GM23338 (cell line): ENCODE measurements at regions not wholly inside any gene's neighbourhood (a gene's known extent, or its start where the extent isn't known, plus 50 kb on each side); places are given as distances from the start of the nearest gene placed in this dataset.

Source experiments
- ATAC-seq: fragments of 200-7000 bp; cut with Tn5 transposase; 3 replicates; pipeline ENCODE4 v1.9.1; 2020
- DNase-seq: peaks from one replicate; pipeline ENCODE4 v3.0.0-alpha.2; 2015; ENCODE audit warnings: low spot score
- H2AFZ ChIP-seq: fragments of 200-600 bp; sonication (generic); 2 replicates; pipeline ENCODE4 v1.8.0; 2016; ENCODE audit warnings: antibody characterized with exemption, mild to moderate bottlenecking, moderate library complexity
- H3F3A ChIP-seq: fragments of 200-600 bp; sonication (generic); replicated peaks from 2 replicates; pipeline ENCODE4 v1.8.0; 2017; ENCODE audit warnings: antibody characterized with exemption, mixed run types, low read depth
- H3K27ac ChIP-seq: fragments of 200-600 bp; sonication (generic); 2 replicates; pipeline ENCODE4 v1.6.1; 2016; ENCODE audit warnings: low read depth
- H3K27me3 ChIP-seq: fragments of 200-600 bp; sonication (generic); 2 replicates; pipeline ENCODE4 v1.8.0; 2016; ENCODE audit warnings: mild to moderate bottlenecking, mixed run types, moderate library complexity; ENCODE audit not compliant: insufficient read depth
- H3K36me3 ChIP-seq: fragments of 200-600 bp; sonication (generic); 2 replicates; pipeline ENCODE4 v1.8.0; 2016; ENCODE audit warnings: mild to moderate bottlenecking; ENCODE audit not compliant: insufficient read depth
- H3K4me1 ChIP-seq: fragments of 200-600 bp; sonication (generic); 2 replicates; pipeline ENCODE4 v1.8.0; 2016; ENCODE audit warnings: mild to moderate bottlenecking, moderate library complexity; ENCODE audit not compliant: insufficient read depth
- H3K4me2 ChIP-seq: fragments of 200-600 bp; sonication (generic); 2 replicates; pipeline ENCODE4 v1.7.1; 2017; ENCODE audit warnings: mixed run types
- H3K4me3 ChIP-seq: fragments of 200-600 bp; sonication (generic); 2 replicates; pipeline ENCODE4 v1.6.1; 2016; ENCODE audit warnings: mixed run types
- H3K79me2 ChIP-seq: fragments of 200-600 bp; sonication (generic); replicated peaks from 2 replicates; pipeline ENCODE4 v1.8.0; 2017; ENCODE audit warnings: mild to moderate bottlenecking; ENCODE audit not compliant: insufficient read depth
- H3K9me2 ChIP-seq: fragments of 200-600 bp; sonication (generic); 2 replicates; pipeline ENCODE4 v1.8.0; 2017; ENCODE audit not compliant: insufficient read depth
- H4K20me1 ChIP-seq: fragments of 200-600 bp; sonication (generic); replicated peaks from 2 replicates; pipeline ENCODE4 v1.8.0; 2017; ENCODE audit warnings: mild to moderate bottlenecking; ENCODE audit not compliant: insufficient read depth
- H3K27ac Mint-ChIP-seq: 2 replicates; pipeline ENCODE4 v1.8.0; 2020; ENCODE audit warnings: inconsistent platforms, mild to moderate bottlenecking, moderate library complexity, mixed read lengths
- H3K27me3 Mint-ChIP-seq: 3 replicates; pipeline ENCODE4 v1.8.0; 2022; ENCODE audit warnings: low read depth, mild to moderate bottlenecking, moderate library complexity, mixed read lengths, inconsistent platforms; ENCODE audit not compliant: insufficient read depth, poor library complexity
- H3K36me3 Mint-ChIP-seq: 3 replicates; pipeline ENCODE4 v1.8.0; 2021; ENCODE audit warnings: low read depth, mild to moderate bottlenecking, inconsistent platforms, moderate library complexity, mixed read lengths
- H3K4me1 Mint-ChIP-seq: 3 replicates; pipeline ENCODE4 v1.8.0; 2020; ENCODE audit warnings: mild to moderate bottlenecking, inconsistent platforms, mixed read lengths
- H3K4me3 Mint-ChIP-seq: 3 replicates; pipeline ENCODE4 v1.8.0; 2021; ENCODE audit warnings: moderate library complexity, mild to moderate bottlenecking, inconsistent platforms, mixed read lengths
- H3K9me3 Mint-ChIP-seq: 3 replicates; pipeline ENCODE4 v1.8.0; 2020; ENCODE audit warnings: moderate library complexity, mild to moderate bottlenecking, inconsistent platforms, mixed read lengths
- CREB1 ChIP-seq: fragments of 250-450 bp; sonication (Bioruptor Pico); IDR thresholded peaks from 2 replicates; pipeline ENCODE4 v1.5.0; 2020; ENCODE audit warnings: low read depth, mild to moderate bottlenecking, moderate library complexity
- CTCF ChIP-seq, 2 experiments: fragments of 200-600 bp in 1 of 2; sonication (generic) in 1 of 2; conservative IDR thresholded peaks; 2 replicates each; pipeline versions ENCODE4 v1.5.1 to v1.6.1; 2016 to 2017; ENCODE audit warnings: antibody characterized with exemption in 2 of 2, low read depth in 2 of 2, mild to moderate bottlenecking in 2 of 2, moderate library complexity in 1 of 2
- EZH2 ChIP-seq: fragments of 200-600 bp; sonication (generic); IDR thresholded peaks from one replicate; pipeline ENCODE4 v1.8.0; 2017; ENCODE audit warnings: antibody characterized with exemption, mild to moderate bottlenecking, low read depth; ENCODE audit not compliant: unreplicated experiment
- EZH2phosphoT487 ChIP-seq: fragments of 200-600 bp; sonication (generic); IDR thresholded peaks from one replicate; pipeline ENCODE4 v1.8.1; 2018; ENCODE audit warnings: antibody characterized with exemption; ENCODE audit not compliant: unreplicated experiment
- JUNB ChIP-seq: IDR thresholded peaks from one replicate; pipeline ENCODE4 v1.6.1; 2016; ENCODE audit warnings: antibody characterized with exemption; ENCODE audit not compliant: unreplicated experiment
- NANOG ChIP-seq: IDR thresholded peaks from 2 replicates; pipeline ENCODE4 v1.6.1; 2016; ENCODE audit warnings: antibody characterized with exemption, borderline replicate concordance
- POLR2AphosphoS5 ChIP-seq: IDR thresholded peaks from 2 replicates; pipeline ENCODE4 v1.6.1; 2016; ENCODE audit warnings: antibody characterized with exemption, low read depth
- STAT1 ChIP-seq: IDR thresholded peaks from one replicate; pipeline ENCODE4 v1.6.1; 2016; ENCODE audit warnings: antibody characterized with exemption; ENCODE audit not compliant: unreplicated experiment
- ZNF114 ChIP-seq: fragments of 250-450 bp; sonication (Bioruptor Pico); IDR thresholded peaks from 2 replicates; pipeline ENCODE4 v1.5.0; 2020; ENCODE audit warnings: mild to moderate bottlenecking, moderate library complexity
- ZNF331 ChIP-seq: fragments of 250-450 bp; sonication (Bioruptor Pico); IDR thresholded peaks from 2 replicates; pipeline ENCODE4 v1.5.0; 2020; ENCODE audit warnings: low read depth, mild to moderate bottlenecking, moderate library complexity
- ZNF462 ChIP-seq: fragments of 250-450 bp; sonication (Bioruptor Pico); IDR thresholded peaks from 2 replicates; pipeline ENCODE4 v1.5.0; 2020; ENCODE audit warnings: mild to moderate bottlenecking, moderate library complexity
- TF ChIP-seq, protein P1 (sequence below): IDR thresholded peaks from 2 replicates; pipeline ENCODE4 v1.6.1; 2016; ENCODE audit warnings: antibody characterized with exemption
- TF ChIP-seq, protein P2 (sequence below): IDR thresholded peaks from one replicate; pipeline ENCODE4 v1.6.1; 2018; ENCODE audit warnings: antibody characterized with exemption; ENCODE audit not compliant: unreplicated experiment

GRCh38 chr1:162993846-162994245, 75.3 kb upstream of the RGS4 start:
- Mint-ChIP-seq H3K4me3 (no peak overlapping the region), H3K27ac (no peak overlapping the region), H3K36me3 (no peaks in the 10 kb centered on the region), H3K27me3 (peaks cover 4% of the 10 kb centered on the region), H3K9me3 (no peaks in the 10 kb centered on the region), H3K4me1 (no peaks in the 10 kb centered on the region)
- Histone ChIP-seq H4K20me1 (no peaks in the 10 kb centered on the region), H3K4me2 (no peak overlapping the region), H3F3A (no peaks in the 10 kb centered on the region), H3K4me3 (no peak overlapping the region), H2AFZ (no peak overlapping the region), H3K36me3 (no peaks in the 10 kb centered on the region), H3K4me1 (no peaks in the 10 kb centered on the region), H3K9me2 (no peaks in the 10 kb centered on the region; the same call in 1 of the 2 replicates), H3K27me3 (no peaks in the 10 kb centered on the region), H3K27ac (no peak overlapping the region), H3K79me2 (no peaks in the 10 kb centered on the region)
- DNase-seq (no peak), ATAC-seq (no peak)
- TF ChIP-seq JUNB (no peak), POLR2AphosphoS5 (no peak), ZNF331 (no peak), EZH2phosphoT487 (no peak), ZNF114 (CRISPR knock-in tag) (no peak), STAT1 (no peak), EZH2 (no peak), ZNF462 (CRISPR knock-in tag) (no peak), CREB1 (CRISPR knock-in tag) (no peak), CTCF (conservative IDR thresholded peaks at IDR 0.05; ENCODE audit: low read depth in 2 of 2) (no peak), NANOG (no peak)
- TF ChIP-seq, protein P1, sequence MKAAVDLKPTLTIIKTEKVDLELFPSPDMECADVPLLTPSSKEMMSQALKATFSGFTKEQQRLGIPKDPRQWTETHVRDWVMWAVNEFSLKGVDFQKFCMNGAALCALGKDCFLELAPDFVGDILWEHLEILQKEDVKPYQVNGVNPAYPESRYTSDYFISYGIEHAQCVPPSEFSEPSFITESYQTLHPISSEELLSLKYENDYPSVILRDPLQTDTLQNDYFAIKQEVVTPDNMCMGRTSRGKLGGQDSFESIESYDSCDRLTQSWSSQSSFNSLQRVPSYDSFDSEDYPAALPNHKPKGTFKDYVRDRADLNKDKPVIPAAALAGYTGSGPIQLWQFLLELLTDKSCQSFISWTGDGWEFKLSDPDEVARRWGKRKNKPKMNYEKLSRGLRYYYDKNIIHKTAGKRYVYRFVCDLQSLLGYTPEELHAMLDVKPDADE = no peak
- TF ChIP-seq, protein P2, sequence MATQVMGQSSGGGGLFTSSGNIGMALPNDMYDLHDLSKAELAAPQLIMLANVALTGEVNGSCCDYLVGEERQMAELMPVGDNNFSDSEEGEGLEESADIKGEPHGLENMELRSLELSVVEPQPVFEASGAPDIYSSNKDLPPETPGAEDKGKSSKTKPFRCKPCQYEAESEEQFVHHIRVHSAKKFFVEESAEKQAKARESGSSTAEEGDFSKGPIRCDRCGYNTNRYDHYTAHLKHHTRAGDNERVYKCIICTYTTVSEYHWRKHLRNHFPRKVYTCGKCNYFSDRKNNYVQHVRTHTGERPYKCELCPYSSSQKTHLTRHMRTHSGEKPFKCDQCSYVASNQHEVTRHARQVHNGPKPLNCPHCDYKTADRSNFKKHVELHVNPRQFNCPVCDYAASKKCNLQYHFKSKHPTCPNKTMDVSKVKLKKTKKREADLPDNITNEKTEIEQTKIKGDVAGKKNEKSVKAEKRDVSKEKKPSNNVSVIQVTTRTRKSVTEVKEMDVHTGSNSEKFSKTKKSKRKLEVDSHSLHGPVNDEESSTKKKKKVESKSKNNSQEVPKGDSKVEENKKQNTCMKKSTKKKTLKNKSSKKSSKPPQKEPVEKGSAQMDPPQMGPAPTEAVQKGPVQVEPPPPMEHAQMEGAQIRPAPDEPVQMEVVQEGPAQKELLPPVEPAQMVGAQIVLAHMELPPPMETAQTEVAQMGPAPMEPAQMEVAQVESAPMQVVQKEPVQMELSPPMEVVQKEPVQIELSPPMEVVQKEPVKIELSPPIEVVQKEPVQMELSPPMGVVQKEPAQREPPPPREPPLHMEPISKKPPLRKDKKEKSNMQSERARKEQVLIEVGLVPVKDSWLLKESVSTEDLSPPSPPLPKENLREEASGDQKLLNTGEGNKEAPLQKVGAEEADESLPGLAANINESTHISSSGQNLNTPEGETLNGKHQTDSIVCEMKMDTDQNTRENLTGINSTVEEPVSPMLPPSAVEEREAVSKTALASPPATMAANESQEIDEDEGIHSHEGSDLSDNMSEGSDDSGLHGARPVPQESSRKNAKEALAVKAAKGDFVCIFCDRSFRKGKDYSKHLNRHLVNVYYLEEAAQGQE = no peak
